NCI-H146 (cell line): ENCODE measurements at regions not wholly inside any gene's neighbourhood (a gene's known extent, or its start where the extent isn't known, plus 50 kb on each side); places are given as distances from the start of the nearest gene placed in this dataset.
"Not testable (repeated sequence)": the region's sequence is repeated elsewhere in the genome, so short reads cannot be mapped to it uniquely, and the experiment has no call there.

ENCODE experiments used
- DNase-seq: peaks from one replicate; lab custom pipeline; 2025; lab: John Stamatoyannopoulos, UW

DNA sequence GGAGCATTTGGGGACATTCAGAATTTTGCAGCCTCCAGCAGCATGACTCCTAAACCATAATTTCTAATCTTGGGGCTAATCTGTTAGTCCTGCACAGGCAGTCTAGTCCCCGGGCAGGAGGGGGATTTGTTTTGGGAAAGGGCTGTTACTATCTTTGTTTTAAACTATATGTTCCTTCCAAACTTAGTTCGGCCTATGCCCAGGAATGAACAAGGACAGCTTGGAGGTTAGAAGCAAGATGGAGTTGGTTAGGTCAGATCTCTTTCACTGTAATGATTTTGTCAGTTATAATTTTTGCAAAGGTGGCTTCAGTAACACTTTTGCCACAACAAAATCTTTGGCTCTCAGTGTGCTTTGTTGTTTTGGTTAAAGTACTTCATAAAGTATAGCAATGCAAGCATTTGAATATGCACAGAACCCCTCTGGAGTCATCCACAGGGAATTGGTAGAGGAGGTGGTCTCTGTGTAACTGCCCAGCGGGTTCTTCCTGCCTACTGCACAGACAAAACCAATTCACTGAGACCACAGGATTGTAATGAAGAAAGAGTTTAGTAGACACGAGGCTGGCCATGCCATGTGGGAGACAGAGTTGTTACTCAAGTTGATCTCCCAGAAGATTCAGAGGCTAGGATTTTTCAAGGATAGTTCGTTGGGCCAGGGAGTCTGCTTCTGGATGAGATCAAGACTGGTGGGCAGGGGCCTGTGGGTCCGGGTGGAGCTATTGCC is 224.1 kb upstream of the MYLIP start:
- no peak for DNase-seq

DNA sequence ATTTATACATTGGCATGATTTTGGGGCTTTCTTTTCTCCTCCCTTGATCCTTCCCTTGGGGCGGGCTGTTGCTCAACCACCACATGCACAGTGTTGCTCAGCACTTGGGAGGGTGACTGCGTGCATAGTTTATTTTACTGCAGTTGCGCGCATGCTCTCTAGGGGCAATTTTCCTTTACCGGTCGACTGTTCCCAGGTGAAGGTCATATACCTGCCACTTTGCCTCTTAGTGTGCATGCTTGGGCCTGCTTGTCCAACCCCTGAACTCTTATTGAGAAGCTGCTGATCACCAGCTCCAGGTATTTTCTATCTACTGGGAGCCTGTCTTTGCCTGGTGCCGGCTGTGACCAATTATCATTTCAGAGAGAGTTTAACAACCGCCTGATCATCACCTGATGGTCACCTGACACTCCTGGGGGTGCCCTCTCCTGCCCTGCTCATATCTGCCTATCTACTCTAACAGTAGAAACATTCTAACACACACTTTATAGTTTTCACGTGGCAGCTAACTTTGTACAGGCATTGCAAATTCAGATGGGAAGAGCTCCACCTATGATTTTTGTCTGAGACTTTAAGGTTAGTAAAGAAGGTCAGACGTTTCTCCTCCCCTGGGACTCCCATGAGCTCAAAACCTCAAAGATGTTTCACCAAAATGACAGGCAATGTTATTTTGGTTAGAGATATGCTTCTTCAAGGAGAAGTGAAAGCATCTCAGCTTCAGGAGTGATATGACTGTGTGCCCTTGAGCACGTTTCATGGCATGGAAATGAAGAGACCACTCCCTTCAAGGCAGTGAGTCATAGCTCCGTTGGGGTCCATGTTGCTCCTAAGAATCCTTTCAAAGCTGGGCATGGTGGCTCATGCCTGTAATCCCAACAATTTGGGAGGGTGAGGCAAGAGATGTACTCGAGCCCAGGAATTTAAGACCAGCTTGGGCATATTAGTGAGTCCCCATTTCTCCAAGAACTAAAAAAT is 227.5 kb upstream of the MYLIP start:
- DNase-seq, result no peak

DNA sequence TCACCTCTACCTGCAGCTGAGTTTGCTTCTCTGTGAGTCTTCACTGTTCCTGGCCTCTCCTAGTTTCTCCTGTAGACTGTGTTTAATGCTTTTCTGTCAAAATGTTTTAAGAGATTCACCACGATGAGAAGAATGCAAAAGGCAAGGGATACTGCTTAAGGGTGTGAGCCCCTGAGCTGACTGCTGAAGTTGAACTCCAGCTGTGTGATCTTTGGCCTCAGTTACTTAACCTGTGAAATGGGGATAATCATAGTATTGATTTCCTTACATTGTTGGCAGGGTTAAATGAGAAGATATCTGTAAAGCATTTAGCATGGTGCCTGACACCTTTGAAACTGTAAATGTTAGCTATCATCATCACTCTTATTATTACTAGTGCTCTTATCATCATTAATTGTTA is 230.2 kb upstream of the MYLIP start:
- no peak for DNase-seq

DNA sequence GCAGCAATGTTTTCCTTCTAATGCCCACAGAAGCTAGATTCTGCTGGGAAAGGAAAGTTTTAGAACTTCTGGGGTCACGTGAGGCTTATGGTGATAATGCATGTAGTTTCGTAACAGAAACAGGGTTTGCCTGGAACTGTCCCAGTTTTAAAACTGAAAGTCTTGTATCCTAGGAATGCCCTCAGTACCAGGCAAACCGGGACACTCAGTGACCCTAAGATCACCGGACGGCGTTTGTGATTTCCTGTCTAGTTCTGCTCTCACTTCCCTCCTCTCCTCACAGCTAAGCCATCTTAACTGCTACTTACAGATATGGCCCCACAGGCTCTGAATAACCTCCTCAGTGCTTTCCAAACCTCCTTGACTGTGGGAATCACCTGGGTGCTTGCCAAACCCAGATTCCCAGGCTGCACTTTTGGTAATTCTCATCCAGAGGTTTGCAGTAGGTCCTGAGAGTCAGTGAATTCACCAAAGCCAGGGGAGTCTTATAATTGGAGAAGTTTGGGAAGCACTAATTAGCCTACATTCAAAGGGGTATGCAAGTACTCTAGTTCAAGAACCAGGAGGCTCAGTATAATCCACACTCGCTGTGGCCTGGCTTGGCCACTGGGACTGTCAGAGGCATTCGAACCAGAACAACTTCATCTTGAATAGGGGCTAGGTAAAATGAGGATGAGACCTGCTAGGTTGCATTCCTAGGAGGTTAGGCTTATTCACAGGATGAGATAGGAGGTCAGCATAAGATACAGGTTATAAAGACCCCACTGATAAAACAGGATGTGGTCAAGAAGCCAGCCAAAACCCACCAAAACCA is 231.6 kb upstream of the MYLIP start:
- DNase-seq, result no peak

DNA sequence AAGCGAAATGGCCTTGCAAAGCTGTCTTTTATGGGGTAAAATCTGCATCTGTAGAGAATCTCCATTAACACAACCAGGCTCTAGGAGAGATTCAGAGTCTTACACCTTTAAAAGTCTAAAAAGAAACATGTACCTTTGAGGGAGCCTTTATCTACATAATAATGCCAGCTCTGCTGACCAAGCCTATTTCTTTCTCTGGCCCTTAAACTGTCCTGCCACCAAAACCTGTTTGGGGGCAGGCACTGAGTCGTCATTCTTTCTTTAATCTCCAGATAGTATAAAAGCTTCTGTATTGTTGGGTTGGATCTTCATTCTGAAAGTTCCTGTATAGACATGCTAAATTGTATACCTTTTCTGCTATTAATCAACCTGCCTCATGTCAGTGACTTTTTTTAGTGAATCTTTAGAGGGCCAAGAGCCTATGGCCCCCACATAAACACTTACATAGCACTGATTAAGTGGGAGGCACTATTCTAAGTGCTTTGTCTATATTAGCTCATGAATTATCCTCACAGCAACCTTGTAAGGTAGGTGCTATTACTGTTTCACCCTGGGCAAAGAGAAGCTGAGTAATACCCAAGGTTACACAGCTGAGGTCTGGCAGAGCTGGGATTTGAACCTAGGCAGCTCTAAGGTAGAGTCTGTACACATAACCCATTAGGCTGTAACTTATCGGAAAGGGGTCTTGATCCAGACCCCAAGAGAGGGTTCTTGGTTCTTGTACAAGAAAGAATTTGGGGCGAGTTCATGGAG is 232.3 kb upstream of the DTNBP1 start:
- DNase-seq, result no peak

DNA sequence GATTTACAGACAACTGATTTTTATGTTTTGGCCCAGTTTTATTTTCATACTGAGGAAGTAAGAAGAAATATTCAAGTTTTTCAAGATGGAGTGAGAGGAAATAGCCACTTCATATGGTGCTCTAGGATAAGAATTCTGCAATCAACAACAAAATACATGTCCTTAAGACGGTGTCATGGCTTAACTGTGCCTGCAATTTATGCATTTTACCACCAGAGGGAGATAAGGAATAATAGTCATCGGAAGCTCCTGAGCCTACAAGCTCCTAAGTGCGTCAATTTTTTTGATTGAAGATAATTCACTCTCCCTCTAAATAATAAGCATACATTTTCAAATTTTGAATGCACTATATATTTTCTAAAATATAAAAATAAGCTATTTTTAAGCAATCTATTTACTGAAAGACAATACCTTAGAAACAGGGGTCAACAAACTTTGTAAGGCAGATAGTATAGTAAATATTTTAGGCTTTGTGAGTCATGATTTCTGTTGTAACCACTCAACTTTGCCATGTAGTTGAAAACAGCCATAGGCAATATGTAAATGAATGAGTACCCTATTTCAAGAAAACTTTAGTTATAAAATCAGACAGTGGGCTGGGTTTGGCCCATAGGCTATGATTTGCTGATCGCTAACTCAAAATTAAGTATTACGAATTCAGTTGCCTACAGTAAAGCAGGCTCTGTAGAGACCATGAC is 230.9 kb upstream of the DTNBP1 start:
- peak; percentile 37 for DNase-seq

DNA sequence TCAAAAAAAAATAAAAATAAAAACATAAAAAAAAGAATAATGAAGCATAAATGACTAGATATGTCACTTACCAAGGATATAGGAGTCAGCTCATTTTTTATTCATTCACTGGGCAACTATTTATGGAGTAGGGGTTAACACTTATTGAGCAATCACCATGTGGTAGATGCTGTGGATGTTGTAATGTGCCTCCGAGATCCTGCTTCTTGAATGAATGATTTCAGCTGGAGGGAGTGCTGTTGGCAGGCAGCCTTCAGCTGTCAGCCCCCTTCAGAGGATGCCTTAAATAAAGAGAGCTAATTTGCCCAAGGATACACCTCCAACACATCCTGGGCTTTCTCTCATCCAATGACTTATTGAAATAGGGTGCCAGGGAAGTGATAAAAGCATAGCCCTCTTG is 229.5 kb upstream of the DTNBP1 start:
- DNase-seq, result no peak

DNA sequence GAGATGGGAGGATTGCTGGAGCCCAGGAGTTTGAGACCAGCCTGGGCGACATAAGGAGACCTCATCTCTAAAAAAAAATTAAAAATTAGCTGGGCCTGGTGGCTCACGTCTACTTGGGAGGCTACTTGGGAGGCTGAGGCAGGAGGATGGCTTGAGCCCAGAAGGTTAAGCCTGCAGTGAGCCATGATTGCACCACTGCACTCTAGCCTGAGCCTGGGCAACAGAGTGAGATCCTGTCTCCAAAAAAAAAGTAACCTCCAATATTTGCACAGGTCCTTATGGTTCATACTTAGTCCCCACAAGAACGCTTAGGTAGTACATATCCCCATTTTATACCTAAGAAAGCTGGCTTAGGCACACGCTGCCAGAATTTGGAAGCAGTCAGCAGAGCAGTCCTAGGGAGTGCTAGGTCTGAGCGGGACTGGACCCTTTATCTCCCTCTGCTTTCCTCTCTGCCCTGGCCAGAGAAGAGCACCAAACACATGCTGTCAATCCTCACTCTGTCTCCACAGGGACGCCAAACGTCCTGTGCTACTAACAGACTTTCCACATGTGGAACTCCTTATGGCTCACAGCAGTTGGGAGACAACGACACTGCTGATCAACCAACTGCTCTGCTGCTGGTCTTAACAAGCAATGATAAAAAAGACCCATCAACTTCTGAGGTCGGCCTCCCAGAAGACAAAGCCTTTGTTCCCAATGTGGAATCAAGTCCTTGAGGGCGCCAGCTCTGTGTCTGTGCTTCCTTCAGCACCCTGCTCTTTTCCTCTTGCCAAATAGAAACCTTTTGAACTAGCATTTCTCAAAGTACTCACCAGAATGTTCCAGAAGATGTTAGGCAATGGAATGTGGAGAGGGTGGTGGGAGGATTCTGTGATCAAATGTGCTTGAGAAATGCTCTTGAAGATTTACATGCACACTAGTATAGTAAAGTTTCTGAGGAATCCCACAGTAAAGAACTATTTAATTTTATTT is 226.3 kb upstream of the DTNBP1 start:
- DNase-seq, result no peak

DNA sequence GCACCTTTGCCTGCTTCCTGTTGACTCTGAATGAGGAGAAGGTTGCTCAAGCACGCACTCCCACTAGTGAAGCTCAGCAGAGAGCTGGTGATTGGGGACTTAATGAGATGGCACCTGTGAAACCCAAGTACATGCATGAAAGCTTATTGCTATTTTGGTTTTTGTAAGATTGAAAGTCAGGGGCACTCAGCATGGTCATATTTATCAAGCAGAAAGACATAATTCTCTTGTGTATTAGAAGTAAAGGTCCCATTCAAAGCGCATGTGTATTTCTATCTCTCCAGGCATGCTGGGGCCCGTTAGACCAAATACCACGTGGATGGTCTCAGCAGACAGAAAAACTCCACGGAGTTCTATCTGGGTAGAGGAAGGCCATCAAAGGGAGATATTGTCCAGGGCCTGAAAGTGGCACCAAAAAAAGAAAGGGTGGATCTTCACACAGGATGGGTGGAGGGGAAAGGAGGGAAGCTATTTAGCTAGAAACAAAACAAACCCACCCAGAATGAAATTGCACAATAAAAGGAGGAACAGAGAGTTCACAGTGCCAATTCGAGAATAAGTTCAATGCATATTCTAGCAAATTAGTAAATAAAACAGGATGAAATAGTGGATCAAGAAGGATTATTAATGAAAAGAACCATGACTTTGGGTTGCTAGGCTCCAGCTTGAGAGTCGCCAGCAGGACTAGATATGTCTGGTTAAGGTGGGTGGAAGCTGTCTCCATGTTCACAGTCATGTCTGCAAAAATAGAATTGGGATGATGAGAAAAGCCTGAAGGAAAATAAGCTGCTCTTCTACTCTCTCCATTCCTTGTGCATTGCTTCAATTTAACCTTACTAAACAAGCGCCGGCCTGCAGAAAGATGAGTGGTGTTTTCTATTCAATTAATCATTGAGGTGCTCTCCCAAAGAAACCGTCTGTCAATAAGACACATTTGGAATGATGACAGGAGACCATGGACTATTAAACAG is 224.9 kb upstream of the DTNBP1 start:
- no peak for DNase-seq

DNA sequence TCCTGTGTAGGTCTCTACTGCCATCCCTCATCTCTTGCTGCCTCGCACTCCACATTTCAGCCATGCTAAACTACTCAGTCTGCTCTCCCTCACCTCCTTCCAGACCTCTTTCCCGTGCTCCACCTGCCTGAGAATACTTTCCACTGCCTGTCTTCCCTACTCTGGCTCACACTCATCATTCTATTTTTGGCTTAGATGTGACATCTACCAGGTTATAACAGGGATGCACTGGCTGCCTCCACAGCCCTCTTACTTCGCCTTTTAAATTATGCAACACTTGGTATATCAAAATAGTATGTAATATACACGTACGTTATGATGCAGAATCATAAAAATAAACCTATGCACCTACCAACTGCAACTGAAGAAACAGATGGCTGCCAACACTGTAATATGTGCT is 222.8 kb upstream of the DTNBP1 start:
- DNase-seq, result no peak

DNA sequence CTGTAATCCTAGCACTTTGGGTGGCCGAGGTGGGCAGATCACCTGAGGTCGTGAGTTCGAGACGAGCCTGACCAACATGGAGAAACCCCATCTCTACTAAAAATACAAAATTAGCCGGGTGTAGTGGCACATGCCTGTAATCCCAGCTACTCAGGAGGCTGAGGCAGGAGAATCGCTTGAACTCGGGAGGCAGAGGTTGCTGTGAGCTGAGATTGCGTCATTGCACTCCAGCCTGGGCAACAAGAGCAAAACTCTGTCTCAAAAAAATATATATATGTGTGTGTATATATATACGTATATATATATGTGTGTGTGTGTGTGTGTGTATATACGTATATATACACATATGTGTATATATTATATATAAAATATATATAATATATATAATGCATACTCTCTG is 220.8 kb upstream of the DTNBP1 start:
- DNase-seq, result not testable (repeated sequence)

DNA sequence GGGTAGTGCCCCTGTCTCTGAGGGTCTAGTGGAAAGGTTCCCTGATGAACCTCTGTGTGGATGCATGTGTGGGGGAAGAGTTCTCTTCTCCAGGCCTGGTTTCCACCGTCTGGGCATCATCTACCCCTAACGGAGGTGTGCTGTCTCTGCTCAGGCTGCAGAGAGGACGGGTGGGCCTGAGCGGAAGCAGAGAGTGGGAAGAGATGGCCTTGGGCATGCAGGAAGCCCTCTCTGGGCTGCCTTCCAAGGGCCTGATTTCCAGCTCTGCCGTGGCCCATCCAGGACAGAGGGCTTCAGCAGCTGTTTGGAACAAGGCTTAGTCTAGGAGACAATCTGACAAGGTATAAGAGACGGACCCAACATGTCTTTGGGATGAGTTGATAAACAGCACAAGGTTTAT is 220.1 kb upstream of the DTNBP1 start:
- no peak for DNase-seq

DNA sequence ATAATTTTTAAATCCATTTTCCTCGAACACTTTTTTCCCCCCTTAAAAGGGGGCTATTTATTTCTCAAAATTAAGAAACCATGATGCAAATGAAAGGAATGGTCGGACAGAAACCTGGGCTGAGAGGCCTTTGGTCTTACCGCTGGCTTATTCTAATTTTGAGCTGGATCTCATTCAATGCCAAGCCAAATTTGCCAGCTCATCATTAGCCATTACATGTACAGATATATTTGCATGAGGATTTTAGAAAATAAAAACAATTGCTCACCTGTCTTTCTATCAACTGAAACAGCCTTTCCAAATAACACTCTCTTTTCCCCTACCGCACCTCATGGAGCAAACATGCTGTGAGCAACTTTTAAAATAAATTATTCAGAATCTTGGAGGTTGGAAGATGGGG is 219.5 kb upstream of the DTNBP1 start:
- DNase-seq, result no peak

DNA sequence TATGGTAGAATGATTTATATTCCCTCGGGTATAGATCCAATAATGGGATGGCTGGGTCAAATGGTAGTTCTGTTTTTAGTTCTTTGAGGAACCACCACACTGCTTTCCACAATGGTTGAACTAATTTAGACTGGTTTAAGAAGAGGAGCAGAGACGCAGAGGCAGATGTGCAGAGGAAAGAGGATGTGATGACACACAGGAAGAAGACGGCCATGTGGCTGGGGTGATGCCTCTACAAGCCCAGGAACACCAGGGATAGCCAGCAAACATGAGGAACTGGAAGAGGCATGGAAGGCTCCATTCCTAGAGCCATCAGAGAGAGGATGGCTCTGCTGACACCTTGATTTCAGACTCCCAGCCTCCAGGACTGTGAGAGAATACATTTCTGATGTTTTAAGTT is 218.3 kb upstream of the DTNBP1 start:
- DNase-seq, result no peak

DNA sequence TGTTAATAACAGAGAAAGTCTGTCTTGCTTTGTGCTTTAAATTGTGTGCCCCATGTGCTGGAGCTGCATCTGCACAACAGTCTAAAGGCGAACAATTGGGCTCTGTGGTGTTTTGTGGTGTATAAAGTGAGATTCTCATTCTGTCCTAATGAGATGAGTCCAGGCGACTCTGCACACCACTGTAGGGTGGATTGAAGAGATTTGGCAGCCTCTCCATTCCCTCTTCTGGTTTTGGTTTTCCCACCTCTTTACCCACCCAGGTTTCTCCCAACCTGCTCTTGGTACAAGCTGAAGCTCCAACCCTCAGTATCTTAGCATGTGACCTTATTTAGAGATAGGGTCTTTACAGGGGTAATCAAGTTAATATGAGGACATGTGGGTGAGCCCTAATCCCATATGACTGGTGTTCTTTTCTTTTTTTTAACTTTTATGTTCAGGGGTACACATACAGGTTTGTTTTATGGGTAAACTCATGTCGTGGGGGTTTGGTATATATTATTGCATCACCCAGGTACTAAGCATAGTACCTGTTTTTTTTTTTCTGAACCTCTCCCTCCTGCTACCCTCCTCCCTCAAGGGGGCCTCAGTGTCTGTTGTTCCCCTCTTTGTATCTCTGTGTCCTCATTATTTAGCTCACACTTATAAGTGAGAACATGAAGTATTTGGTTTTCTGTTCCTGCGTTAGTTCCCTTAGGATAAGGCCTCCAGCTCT is 217.6 kb upstream of the DTNBP1 start:
- no peak for DNase-seq

DNA sequence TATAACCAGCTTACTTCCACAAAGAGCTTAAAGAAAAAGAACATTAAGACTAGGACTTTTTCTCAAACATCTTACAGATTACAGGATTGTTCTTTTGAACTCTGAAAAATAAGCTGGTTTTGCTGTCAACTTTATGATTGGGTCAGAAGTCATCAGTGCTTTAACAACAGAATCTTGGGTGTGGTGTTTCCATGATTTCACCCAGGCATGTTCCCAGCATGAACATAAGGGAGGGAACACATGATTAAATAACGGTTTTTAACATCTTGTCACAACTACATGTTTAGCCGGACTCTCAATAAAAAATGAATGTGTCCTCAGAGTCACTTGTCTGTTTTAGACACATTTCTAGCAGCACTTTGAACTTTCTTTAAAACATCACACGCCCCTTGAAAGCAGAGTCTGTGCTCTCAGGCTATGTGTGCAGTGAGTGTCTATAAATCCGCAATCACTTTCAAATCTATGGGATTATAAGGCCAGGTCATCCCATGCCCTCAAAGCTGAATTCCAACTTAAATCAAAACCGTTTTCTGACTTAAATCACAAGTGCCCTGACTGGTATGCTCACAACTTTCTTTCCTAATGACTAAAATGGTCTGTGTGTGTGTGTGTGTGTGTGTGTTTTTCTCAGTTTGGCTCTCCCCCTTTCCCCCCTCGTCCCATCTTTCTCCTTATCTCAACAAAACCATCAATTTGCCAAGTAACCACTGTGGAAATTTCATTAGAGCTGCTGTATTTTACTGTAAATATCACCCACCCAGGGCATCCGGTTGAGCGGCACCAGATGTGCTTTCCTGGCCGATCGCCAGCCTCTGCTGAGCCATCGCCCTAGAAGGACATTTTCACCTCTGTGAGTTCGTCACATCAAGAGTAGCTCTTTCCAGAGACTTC is 216.8 kb upstream of the DTNBP1 start:
- peak; percentile 81 for DNase-seq

DNA sequence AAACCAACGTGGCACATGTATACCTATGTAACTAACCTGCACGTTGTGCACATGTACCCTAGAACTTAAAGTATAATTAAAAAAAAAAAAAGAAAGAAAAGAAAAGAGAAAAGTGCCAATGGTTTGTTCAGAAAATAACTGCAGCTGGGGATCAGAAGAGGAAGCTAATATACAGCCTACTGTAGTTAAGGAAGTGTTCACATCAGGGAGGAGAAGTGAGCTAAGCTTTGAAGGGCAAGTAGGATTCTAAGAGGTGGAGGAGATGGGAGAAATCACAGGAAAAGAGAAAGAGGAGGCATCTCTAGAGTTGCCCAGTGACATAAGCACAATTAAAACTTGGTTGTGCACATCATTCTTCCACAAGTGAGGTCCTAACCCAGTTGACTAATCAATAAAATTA is 214.4 kb upstream of the DTNBP1 start:
- no peak for DNase-seq
